UCSD-AML1 (cell line): ENCODE measurements at regions not wholly inside any gene's neighbourhood (a gene's known extent, or its start where the extent isn't known, plus 50 kb on each side); places are given as distances from the start of the nearest gene placed in this dataset.

ENCODE experiments used
- DNase-seq: peaks from one replicate; lab custom pipeline; 2025; ENCODE audit not compliant: unreplicated experiment; lab: John Stamatoyannopoulos, UW

GRCh38 chr20:18992418-18992817 is 178.8 kb downstream of the SCP2D1 start:
- DNase-seq: no peak

GRCh38 chr20:18995455-18995854 is 181.9 kb downstream of the SCP2D1 start:
- DNase-seq: no peak

- DNase-seq: no peak
Observed at GRCh38 chr20:18999086-18999485, 185.5 kb downstream of the SCP2D1 start.

GRCh38 chr20:19000078-19000477 is 186.5 kb downstream of the SCP2D1 start:
- no peak for DNase-seq

- no peak for DNase-seq
Observed at GRCh38 chr20:19001177-19001576, 187.6 kb downstream of the SCP2D1 start.

GRCh38 chr20:19003366-19004336 is 190.1 kb downstream of the SCP2D1 start:
- no peak for DNase-seq

- DNase-seq: no peak
Observed at GRCh38 chr20:19004975-19005374, 191.4 kb downstream of the SCP2D1 start.

- DNase-seq: peak; percentile 22
Observed at GRCh38 chr20:19008497-19008896, 194.9 kb downstream of the SCP2D1 start.

GRCh38 chr20:19009081-19009688 is 195.6 kb downstream of the SCP2D1 start:
- DNase-seq: no peak

GRCh38 chr20:19012676-19013075 is 199.1 kb downstream of the SCP2D1 start:
- no peak for DNase-seq

- DNase-seq: no peak
Observed at GRCh38 chr20:19013907-19014306, 198.5 kb upstream of the SLC24A3 start.

- DNase-seq: no peak
Observed at GRCh38 chr20:19015351-19016139, 196.9 kb upstream of the SLC24A3 start.

- DNase-seq: no peak
Observed at GRCh38 chr20:19016140-19016497, 196.3 kb upstream of the SLC24A3 start.

GRCh38 chr20:19017104-19017690 is 195.2 kb upstream of the SLC24A3 start:
- no peak for DNase-seq

GRCh38 chr20:19018881-19019280 is 193.6 kb upstream of the SLC24A3 start:
- no peak for DNase-seq

GRCh38 chr20:19019734-19020364 is 192.6 kb upstream of the SLC24A3 start:
- DNase-seq: no peak

- DNase-seq: no peak
Observed at GRCh38 chr20:19021406-19022117, 190.9 kb upstream of the SLC24A3 start.

- DNase-seq: no peak
Observed at GRCh38 chr20:19022118-19022575, 190.3 kb upstream of the SLC24A3 start.

- no peak for DNase-seq
Observed at GRCh38 chr20:19022791-19023448, 189.5 kb upstream of the SLC24A3 start.
